ENCODE measurements at regions not wholly inside any gene's neighbourhood (a gene's known extent, or its start where the extent isn't known, plus 50 kb on each side); places are given as distances from the start of the nearest gene placed in this dataset.
"Not testable (repeated sequence)": the region's sequence is repeated elsewhere in the genome, so short reads cannot be mapped to it uniquely, and the experiment has no call there.

- no peak for DNase-seq
Observed at GRCh38 chr2:238521870-238522269, 95.1 kb downstream of the ASB1 start.

- no peak for DNase-seq
Observed at GRCh38 chr2:238523158-238524110, 96.7 kb downstream of the ASB1 start.

DNA sequence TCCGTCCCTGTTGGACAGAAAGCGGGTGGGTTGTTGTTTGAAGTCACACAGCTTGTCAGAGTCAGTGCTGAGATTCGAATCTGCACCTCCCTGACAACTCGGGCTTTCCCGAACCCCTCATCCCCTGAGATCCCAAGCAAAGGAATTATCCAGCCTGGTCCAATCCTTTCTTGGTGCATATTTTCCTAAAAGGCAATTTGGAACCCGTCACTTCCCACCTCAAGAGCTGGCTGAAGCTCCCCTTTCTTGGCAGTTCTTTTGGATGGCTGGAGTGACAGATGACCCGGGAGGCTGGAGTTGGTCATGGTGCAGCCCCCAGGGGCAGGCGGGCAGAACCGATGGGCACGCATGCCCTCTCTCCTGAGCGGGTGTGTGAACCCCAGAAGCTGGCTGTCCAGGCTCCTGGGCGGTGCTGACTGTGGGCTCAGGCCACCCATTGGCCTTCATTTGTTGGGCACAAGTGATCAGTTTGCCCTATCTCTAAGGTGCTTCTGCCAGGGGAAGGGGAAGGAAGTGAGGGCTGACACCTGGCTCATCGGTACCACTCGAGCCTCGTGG is 97.8 kb downstream of the ASB1 start:
- no peak for DNase-seq

DNA sequence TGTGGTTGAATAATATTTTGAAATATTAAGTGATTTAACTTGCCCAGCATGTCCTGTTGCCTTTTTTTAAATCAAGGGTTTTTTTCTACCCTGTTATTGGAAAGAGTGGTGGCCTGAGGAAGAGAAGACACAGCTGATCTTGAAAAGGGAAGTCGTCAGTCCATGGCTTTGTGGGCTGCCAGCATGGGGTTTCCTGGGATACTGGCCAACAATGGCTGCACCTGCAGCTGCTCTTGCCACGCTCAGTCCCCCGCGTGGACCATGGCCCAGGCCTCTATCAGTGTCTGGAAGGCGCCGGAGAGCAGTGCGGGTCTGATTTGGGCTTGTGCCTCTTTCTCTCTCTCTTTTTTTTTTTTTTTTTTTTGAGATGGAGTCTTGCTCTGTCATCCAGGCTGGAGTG is 99.3 kb downstream of the ASB1 start:
- no peak for DNase-seq

DNA sequence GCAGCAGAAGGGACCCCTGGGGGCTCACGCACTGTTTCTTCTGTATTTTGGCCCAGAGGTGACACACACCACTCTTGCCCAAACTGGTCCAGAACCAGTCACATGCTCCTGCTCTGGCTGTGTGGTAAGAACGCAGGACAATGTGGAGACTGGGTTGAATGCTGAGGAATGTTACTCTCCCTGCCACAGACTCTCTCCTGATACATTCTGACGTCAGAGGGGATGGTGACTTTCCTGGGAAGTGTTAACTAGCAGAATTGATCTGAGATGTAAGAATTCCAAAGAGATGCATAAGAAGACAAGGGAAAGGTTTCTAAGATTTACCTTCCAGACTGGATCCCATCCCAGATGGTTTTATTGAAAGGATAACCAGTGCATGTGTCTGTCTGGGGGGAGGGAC is 100.8 kb downstream of the ASB1 start:
- no peak for DNase-seq

- no peak for DNase-seq
Observed at GRCh38 chr2:238528953-238529781, 102.4 kb downstream of the ASB1 start.

GRCh38 chr2:238531017-238531645 is 104.4 kb downstream of the ASB1 start:
- DNase-seq: not testable (repeated sequence)

- not testable (repeated sequence) for DNase-seq
Observed at GRCh38 chr2:238543732-238544131, 117.0 kb downstream of the ASB1 start.

DNA sequence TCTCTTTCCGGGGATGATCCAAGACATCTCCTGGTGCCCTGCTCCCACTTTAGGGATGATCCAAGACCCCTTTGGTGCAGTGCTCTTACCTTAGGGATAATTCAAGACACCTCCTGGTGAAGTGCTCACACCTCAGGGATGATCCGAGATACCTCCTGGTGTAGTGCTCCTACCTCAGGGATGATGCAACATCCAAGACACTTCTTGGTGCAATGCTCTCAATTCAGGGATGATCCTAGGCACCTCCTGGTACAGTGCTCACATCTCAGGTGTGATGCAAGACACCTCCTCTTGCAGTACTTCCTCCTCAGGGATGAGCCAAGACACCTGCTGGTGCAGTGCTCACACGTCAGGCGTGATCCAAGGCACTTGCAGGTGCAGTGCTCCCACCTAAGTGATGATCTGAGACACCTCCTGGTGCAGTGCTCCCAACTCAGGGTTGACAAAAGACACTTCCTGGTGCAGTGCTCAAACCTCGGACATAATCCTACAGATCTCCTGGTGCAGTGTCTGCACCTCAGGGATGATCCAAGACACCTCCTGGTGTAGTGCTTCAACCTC is 122.3 kb downstream of the ASB1 start:
- no peak for DNase-seq

DNA sequence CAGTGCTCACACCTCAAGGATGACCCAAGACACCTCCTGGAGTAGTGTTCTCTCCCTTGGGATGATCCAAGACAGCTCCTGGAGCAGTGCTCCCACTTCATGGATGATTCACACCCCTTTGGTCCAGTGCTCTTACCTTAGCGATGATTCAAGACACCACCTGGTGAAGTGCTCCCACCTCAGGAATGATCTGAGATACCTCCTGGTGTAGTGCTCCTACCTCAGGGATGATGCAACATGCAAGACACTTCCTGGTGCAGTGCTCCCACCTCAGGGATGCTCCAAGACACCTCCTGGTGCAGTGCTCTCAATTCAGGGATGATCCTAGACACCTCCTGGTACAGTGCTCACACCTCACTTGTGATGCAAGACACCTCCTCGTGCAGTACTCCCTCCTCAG is 123.1 kb downstream of the ASB1 start:
- no peak for DNase-seq

- DNase-seq: no peak
Observed at GRCh38 chr2:238551091-238551490, 124.4 kb downstream of the ASB1 start.

DNA sequence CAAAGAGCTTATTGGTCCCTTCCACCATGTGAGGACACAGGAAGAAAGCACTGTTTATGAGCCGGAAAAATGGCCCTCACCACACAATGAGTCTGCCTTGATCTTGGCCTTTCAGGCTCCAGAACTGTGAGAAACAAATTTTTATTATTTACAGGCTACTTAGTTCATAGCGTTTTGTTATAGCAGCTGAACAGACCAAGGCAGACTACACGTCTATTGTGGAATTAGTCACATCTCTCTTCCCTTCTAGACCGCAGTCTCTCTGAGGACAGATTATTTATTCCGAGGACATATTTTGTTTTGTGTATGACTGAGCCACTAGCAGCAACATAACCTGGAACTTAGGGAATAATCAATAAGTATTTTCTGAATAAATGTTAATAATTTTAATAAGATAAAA is 125.5 kb downstream of the ASB1 start:
- DNase-seq: no peak

- no peak for DNase-seq
Observed at GRCh38 chr2:238553159-238553558, 126.4 kb downstream of the ASB1 start.

GRCh38 chr2:238554468-238555315 is 128.0 kb downstream of the ASB1 start:
- no peak for DNase-seq

GRCh38 chr2:238555786-238556542 is 129.2 kb downstream of the ASB1 start:
- no peak for DNase-seq

- no peak for DNase-seq
Observed at GRCh38 chr2:238557431-238557830, 130.7 kb downstream of the ASB1 start.

DNA sequence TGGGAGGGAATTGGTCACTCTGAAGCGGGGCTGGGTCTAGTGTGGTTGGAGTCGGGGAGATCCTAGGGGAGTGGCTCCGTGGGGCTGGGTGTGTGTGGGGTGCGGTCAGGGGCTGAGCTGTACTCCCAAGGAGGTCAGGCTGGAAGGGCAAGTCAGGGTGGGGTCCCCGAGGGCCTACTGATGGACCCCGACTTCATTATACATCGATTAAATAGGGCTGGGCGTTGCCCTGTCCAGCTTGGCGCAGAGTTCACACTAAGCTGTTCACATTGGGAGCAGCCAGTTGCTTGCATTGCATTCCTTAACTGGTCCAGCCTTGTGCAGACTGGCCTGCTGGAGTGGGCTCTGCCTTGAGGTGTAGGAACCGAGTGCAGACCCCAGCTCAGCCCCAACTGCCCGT is 131.2 kb downstream of the ASB1 start:
- no peak for DNase-seq

- DNase-seq: no peak
Observed at GRCh38 chr2:238558456-238559099, 131.9 kb downstream of the ASB1 start.

DNA sequence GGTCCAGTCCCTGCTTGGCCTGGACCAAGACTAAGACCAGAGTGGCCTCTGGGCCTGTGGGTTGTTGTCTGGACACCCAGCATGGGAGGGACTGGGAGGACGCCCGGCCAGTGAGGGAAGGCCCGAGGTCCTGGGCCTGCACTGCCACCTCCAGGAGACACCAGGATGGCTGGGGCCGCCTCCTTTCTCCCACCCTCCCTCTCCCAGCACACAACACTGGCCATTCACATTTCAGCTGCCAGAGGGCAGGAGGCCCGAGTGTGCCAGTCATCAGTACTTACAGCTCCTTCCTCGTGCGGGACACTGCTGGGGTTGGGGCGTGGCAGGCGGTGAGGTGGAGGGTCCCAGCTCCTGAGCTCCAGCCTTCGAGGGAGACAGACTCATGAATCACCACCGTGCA is 133.5 kb downstream of the ASB1 start:
- no peak for DNase-seq

- DNase-seq: no peak
Observed at GRCh38 chr2:238561230-238561629, 134.5 kb downstream of the ASB1 start.

Measured in central memory CD4-positive, alpha-beta T cell (primary cell).